Colonic mucosa (tissue), 4 donors: ENCODE measurements at regions not wholly inside any gene's neighbourhood (a gene's known extent, or its start where the extent isn't known, plus 50 kb on each side); places are given as distances from the start of the nearest gene placed in this dataset.

Experiments used
- DNase-seq: peaks from one replicate; pipeline ENCODE4 v3.0.0-alpha.2; 2020
- H3K27ac ChIP-seq: fragments of 200-600 bp; one replicate; pipeline ENCODE4 v1.8.0; 2021
- H3K27me3 ChIP-seq: fragments of 200-600 bp; one replicate; pipeline ENCODE4 v1.8.0; 2021
- H3K36me3 ChIP-seq: fragments of 200-600 bp; one replicate; pipeline ENCODE4 v1.8.0; 2021
- H3K4me1 ChIP-seq: fragments of 200-600 bp; one replicate; pipeline ENCODE4 v1.8.0; 2021; ENCODE audit warnings: mild to moderate bottlenecking
- H3K4me3 ChIP-seq: fragments of 200-600 bp; one replicate; pipeline ENCODE4 v1.8.0; 2021
- H3K9ac ChIP-seq, 2 donors: one replicate each; pipeline ENCODE4 v1.7.0; 2013; ENCODE audit warnings: control low read depth in 2 of 2, low read depth in 2 of 2, low read length in 2 of 2
- H3K9me3 ChIP-seq: fragments of 200-600 bp; one replicate; pipeline ENCODE4 v1.8.0; 2021
- CTCF ChIP-seq: fragments of 200-600 bp; IDR thresholded peaks from one replicate; pipeline ENCODE4 v1.8.0; 2022; ENCODE audit warnings: antibody characterized with exemption, mild to moderate bottlenecking
- intact Hi-C: fragments of 100-400 bp; cut with DNase I; formaldehyde crosslinking; loops from one replicate; pipeline ENCODE4 v1.14.1; 2022
- donor health status: healthy.
- donor health status: DM: no; HTN: no; CAD: no.
- donor health status: DM: no; HTN: no; CAD: no.

- DNase-seq: no peak
- Histone ChIP-seq H3K4me1 (no peaks in the 10 kb centered on the region), H3K9ac (no peak overlapping the region), H3K36me3 (no peaks in the 10 kb centered on the region), H3K27ac (no peak overlapping the region), H3K4me3 (no peak overlapping the region), H3K9me3 (no peaks in the 10 kb centered on the region), H3K27me3 (no peaks in the 10 kb centered on the region)
- TF ChIP-seq CTCF: no peak
- intact Hi-C loops: no loop called here
Observed at GRCh38 chr5:118270526-118270925, 717.8 kb downstream of the DTWD2 start.

- H3K9ac ChIP-seq: no peak overlapping the region
- no peaks in the 10 kb centered on the region for H3K36me3 ChIP-seq
- H3K27me3 ChIP-seq: no peaks in the 10 kb centered on the region
- TF ChIP-seq CTCF: no peak
- H3K27ac ChIP-seq: no peak overlapping the region
- no peaks in the 10 kb centered on the region for H3K4me1 ChIP-seq
- H3K9me3 ChIP-seq: no peaks in the 10 kb centered on the region
- intact Hi-C loops: no loop called here
- H3K4me3 ChIP-seq: no peak overlapping the region
- DNase-seq: no peak
Observed at GRCh38 chr5:118258223-118258622, 730.1 kb downstream of the DTWD2 start.

GRCh38 chr5:118257066-118257465, 731.3 kb downstream of the DTWD2 start:
- no peak overlapping the region for H3K4me3 ChIP-seq
- H3K36me3 ChIP-seq: no peaks in the 10 kb centered on the region
- TF ChIP-seq CTCF: no peak
- H3K27ac ChIP-seq: no peak overlapping the region
- intact Hi-C loops: no loop called here
- no peaks in the 10 kb centered on the region for H3K9me3 ChIP-seq
- H3K4me1 ChIP-seq: no peaks in the 10 kb centered on the region
- no peak overlapping the region for H3K9ac ChIP-seq
- DNase-seq: no peak
- H3K27me3 ChIP-seq: no peaks in the 10 kb centered on the region

GRCh38 chr5:118253225-118254061, 734.9 kb downstream of the DTWD2 start:
- intact Hi-C loops: no loop called here
- Histone ChIP-seq H3K4me1 (no peaks in the 10 kb centered on the region), H3K27me3 (no peaks in the 10 kb centered on the region), H3K27ac (no peak overlapping the region), H3K9ac (no peak overlapping the region), H3K9me3 (no peaks in the 10 kb centered on the region), H3K36me3 (no peaks in the 10 kb centered on the region), H3K4me3 (no peak overlapping the region)
- no peak for DNase-seq
- TF ChIP-seq CTCF: no peak

- Histone ChIP-seq H3K4me1 (no peaks in the 10 kb centered on the region), H3K9ac (no peak overlapping the region), H3K36me3 (no peaks in the 10 kb centered on the region), H3K4me3 (no peak overlapping the region), H3K9me3 (no peaks in the 10 kb centered on the region), H3K27me3 (no peaks in the 10 kb centered on the region), H3K27ac (no peak overlapping the region)
- no peak for TF ChIP-seq CTCF
- DNase-seq: no peak
- intact Hi-C loops: no loop called here
Observed at GRCh38 chr5:118249386-118249785, 739.0 kb downstream of the DTWD2 start.
